ENCODE measurements at regions not wholly inside any gene's neighbourhood (a gene's known extent, or its start where the extent isn't known, plus 50 kb on each side); places are given as distances from the start of the nearest gene placed in this dataset.

DNA sequence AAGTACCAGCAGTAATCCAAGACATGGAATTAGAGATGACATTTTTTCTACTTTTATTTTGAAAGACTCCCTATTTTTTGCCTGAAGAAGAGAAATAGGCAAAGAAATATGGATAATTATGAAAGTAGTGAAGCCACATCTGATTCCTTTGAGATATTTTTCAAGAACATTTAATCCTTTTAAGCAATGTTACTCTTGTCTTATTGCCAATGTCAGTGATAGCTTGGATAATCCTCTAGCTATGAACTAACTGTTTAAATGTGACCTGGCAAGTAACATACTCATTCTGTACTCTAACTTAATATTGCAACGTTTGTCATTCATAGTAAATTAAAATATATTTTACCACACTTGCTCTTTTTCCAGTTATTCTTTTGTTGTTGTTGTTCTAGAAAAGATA, 181.3 kb downstream of the VEGFC start:
- Histone ChIP-seq H3K4me1 (ENCODE audit: insufficient read depth, low read length) (peaks cover 11% of the 10 kb centered on the region), H3K9me3 (ENCODE audit: low read depth, low read length) (no peaks in the 10 kb centered on the region), H3K4me2 (ENCODE audit: insufficient read depth, low read length) (no peak overlapping the region), H3K36me3 (ENCODE audit: insufficient read depth, low read length) (no peaks in the 10 kb centered on the region), H2AFZ (ENCODE audit: low read length) (no peak overlapping the region), H3K27me3 (ENCODE audit: insufficient read depth, low read length) (no peaks in the 10 kb centered on the region), H4K20me1 (ENCODE audit: insufficient read depth, low read length) (no peaks in the 10 kb centered on the region), H3K79me2 (ENCODE audit: insufficient read depth, low read length) (no peaks in the 10 kb centered on the region), H3K4me3 (ENCODE audit: insufficient read depth, low read length) (no peak overlapping the region), H3K27ac (ENCODE audit: low read depth, low read length) (no peak overlapping the region)
- DNase-seq (ENCODE audit: insufficient read length, low spot score, missing footprints) = no peak
- TF ChIP-seq, protein P1, sequence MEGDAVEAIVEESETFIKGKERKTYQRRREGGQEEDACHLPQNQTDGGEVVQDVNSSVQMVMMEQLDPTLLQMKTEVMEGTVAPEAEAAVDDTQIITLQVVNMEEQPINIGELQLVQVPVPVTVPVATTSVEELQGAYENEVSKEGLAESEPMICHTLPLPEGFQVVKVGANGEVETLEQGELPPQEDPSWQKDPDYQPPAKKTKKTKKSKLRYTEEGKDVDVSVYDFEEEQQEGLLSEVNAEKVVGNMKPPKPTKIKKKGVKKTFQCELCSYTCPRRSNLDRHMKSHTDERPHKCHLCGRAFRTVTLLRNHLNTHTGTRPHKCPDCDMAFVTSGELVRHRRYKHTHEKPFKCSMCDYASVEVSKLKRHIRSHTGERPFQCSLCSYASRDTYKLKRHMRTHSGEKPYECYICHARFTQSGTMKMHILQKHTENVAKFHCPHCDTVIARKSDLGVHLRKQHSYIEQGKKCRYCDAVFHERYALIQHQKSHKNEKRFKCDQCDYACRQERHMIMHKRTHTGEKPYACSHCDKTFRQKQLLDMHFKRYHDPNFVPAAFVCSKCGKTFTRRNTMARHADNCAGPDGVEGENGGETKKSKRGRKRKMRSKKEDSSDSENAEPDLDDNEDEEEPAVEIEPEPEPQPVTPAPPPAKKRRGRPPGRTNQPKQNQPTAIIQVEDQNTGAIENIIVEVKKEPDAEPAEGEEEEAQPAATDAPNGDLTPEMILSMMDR (IDR thresholded peaks at IDR 0.05; ENCODE audit: extremely low read depth, low read depth, low read length) = no peak

GRCh38 chr4:176611951-176612350, 180.8 kb downstream of the VEGFC start:
- no peak overlapping the region for H3K27ac ChIP-seq (ENCODE audit: low read depth, low read length)
- no peak overlapping the region for H3K4me3 ChIP-seq (ENCODE audit: insufficient read depth, low read length)
- H3K79me2 ChIP-seq (ENCODE audit: insufficient read depth, low read length) = no peaks in the 10 kb centered on the region
- H3K27me3 ChIP-seq (ENCODE audit: insufficient read depth, low read length) = no peaks in the 10 kb centered on the region
- no peak for DNase-seq (ENCODE audit: insufficient read length, low spot score, missing footprints)
- no peak overlapping the region for H2AFZ ChIP-seq (ENCODE audit: low read length)
- TF ChIP-seq, protein P1 (IDR thresholded peaks at IDR 0.05; ENCODE audit: extremely low read depth, low read depth, low read length) = no peak
- H4K20me1 ChIP-seq (ENCODE audit: insufficient read depth, low read length) = no peaks in the 10 kb centered on the region
- no peaks in the 10 kb centered on the region for H3K9me3 ChIP-seq (ENCODE audit: low read depth, low read length)
- no peaks in the 10 kb centered on the region for H3K36me3 ChIP-seq (ENCODE audit: insufficient read depth, low read length)
- no peak overlapping the region for H3K4me2 ChIP-seq (ENCODE audit: insufficient read depth, low read length)
- peaks cover 11% of the 10 kb centered on the region for H3K4me1 ChIP-seq (ENCODE audit: insufficient read depth, low read length)

DNA sequence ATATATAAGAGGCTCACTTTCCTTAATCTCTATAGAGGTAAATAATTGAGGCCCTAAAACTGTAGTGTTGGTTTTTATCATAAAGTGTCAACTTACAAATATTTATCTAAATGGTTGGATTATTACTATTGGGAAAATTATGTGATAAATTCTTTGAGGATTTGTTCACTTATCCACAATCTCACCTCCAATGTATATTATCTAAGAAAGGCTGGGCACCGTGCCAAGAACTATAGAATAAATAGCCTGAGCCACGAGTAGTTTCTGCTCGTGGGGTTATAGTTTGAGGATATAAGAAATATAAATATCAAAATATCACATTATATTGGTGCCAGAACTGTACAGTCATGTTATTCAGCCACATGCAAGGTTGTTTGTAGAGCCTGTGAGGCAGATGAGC, 177.9 kb downstream of the VEGFC start:
- H3K4me3 ChIP-seq (ENCODE audit: insufficient read depth, low read length) = no peak overlapping the region
- no peaks in the 10 kb centered on the region for H3K36me3 ChIP-seq (ENCODE audit: insufficient read depth, low read length)
- TF ChIP-seq, protein P1 (IDR thresholded peaks at IDR 0.05; ENCODE audit: extremely low read depth, low read depth, low read length) = no peak
- no peaks in the 10 kb centered on the region for H3K79me2 ChIP-seq (ENCODE audit: insufficient read depth, low read length)
- peaks cover 11% of the 10 kb centered on the region for H3K4me1 ChIP-seq (ENCODE audit: insufficient read depth, low read length)
- H3K9me3 ChIP-seq (ENCODE audit: low read depth, low read length) = no peaks in the 10 kb centered on the region
- H3K27ac ChIP-seq (ENCODE audit: low read depth, low read length) = no peak overlapping the region
- DNase-seq (ENCODE audit: insufficient read length, low spot score, missing footprints) = no peak
- no peak overlapping the region for H3K4me2 ChIP-seq (ENCODE audit: insufficient read depth, low read length)
- H4K20me1 ChIP-seq (ENCODE audit: insufficient read depth, low read length) = no peaks in the 10 kb centered on the region
- H3K27me3 ChIP-seq (ENCODE audit: insufficient read depth, low read length) = no peaks in the 10 kb centered on the region
- no peak overlapping the region for H2AFZ ChIP-seq (ENCODE audit: low read length)

GRCh38 chr4:176616151-176616550, 176.6 kb downstream of the VEGFC start:
- Histone ChIP-seq H4K20me1 (ENCODE audit: insufficient read depth, low read length) (no peaks in the 10 kb centered on the region), H3K79me2 (ENCODE audit: insufficient read depth, low read length) (no peaks in the 10 kb centered on the region), H3K9me3 (ENCODE audit: low read depth, low read length) (no peaks in the 10 kb centered on the region), H3K4me2 (ENCODE audit: insufficient read depth, low read length) (no peak overlapping the region), H3K4me1 (ENCODE audit: insufficient read depth, low read length) (peaks cover 9% of the 10 kb centered on the region), H3K27ac (ENCODE audit: low read depth, low read length) (no peak overlapping the region), H3K4me3 (ENCODE audit: insufficient read depth, low read length) (no peak overlapping the region), H3K27me3 (ENCODE audit: insufficient read depth, low read length) (no peaks in the 10 kb centered on the region), H2AFZ (ENCODE audit: low read length) (no peak overlapping the region), H3K36me3 (ENCODE audit: insufficient read depth, low read length) (no peaks in the 10 kb centered on the region)
- TF ChIP-seq, protein P1 (IDR thresholded peaks at IDR 0.05; ENCODE audit: extremely low read depth, low read depth, low read length) = no peak
- no peak for DNase-seq (ENCODE audit: insufficient read length, low spot score, missing footprints)

All from osteoblast (primary cell).